ENCODE measurements at regions not wholly inside any gene's neighbourhood (a gene's known extent, or its start where the extent isn't known, plus 50 kb on each side); places are given as distances from the start of the nearest gene placed in this dataset.

GRCh38 chr9:134487066-134487710 lies 154.4 kb upstream of the COL5A1 start:
- no peak for DNase-seq (ENCODE audit: low spot score)

GRCh38 chr9:134488331-134489280 lies 153.0 kb upstream of the COL5A1 start:
- no peak for DNase-seq (ENCODE audit: low spot score)

GRCh38 chr9:134489621-134490408 lies 151.8 kb upstream of the COL5A1 start:
- DNase-seq (ENCODE audit: low spot score) = no peak

GRCh38 chr9:134490446-134490845 lies 151.2 kb upstream of the COL5A1 start:
- no peak for DNase-seq (ENCODE audit: low spot score)

- no peak for DNase-seq (ENCODE audit: low spot score)
Measured at GRCh38 chr9:134491196-134491835, 150.3 kb upstream of the COL5A1 start.

GRCh38 chr9:134491856-134492255 lies 149.7 kb upstream of the COL5A1 start:
- DNase-seq (ENCODE audit: low spot score) = no peak

- no peak for DNase-seq (ENCODE audit: low spot score)
Measured at GRCh38 chr9:134492281-134492691, 149.3 kb upstream of the COL5A1 start.

- no peak for DNase-seq (ENCODE audit: low spot score)
Measured at GRCh38 chr9:134492721-134493460, 148.7 kb upstream of the COL5A1 start.

GRCh38 chr9:134493461-134494272 lies 147.9 kb upstream of the COL5A1 start:
- no peak for DNase-seq (ENCODE audit: low spot score)

GRCh38 chr9:134494273-134494815 lies 147.3 kb upstream of the COL5A1 start:
- no peak for DNase-seq (ENCODE audit: low spot score)

- no peak for DNase-seq (ENCODE audit: low spot score)
Measured at GRCh38 chr9:134494905-134495304, 146.7 kb upstream of the COL5A1 start.

- DNase-seq (ENCODE audit: low spot score) = no peak
Measured at GRCh38 chr9:134495881-134496412, 145.7 kb upstream of the COL5A1 start.

GRCh38 chr9:134496413-134497282 lies 145.0 kb upstream of the COL5A1 start:
- DNase-seq (ENCODE audit: low spot score) = no peak

GRCh38 chr9:134497283-134497860 lies 144.2 kb upstream of the COL5A1 start:
- DNase-seq (ENCODE audit: low spot score) = no peak

- no peak for DNase-seq (ENCODE audit: low spot score)
Measured at GRCh38 chr9:134498814-134499166, 142.8 kb upstream of the COL5A1 start.

- no peak for DNase-seq (ENCODE audit: low spot score)
Measured at GRCh38 chr9:134500931-134501760, 140.5 kb upstream of the COL5A1 start.

- DNase-seq (ENCODE audit: low spot score) = no peak
Measured at GRCh38 chr9:134501761-134502265, 139.8 kb upstream of the COL5A1 start.

Data from cerebellar cortex (tissue), 1 donor.